GM21723 (cell line): ENCODE measurements at regions not wholly inside any gene's neighbourhood (a gene's known extent, or its start where the extent isn't known, plus 50 kb on each side); places are given as distances from the start of the nearest gene placed in this dataset.

ENCODE experiments used
- ATAC-seq: cut with Tn5 transposase; IDR thresholded peaks from one replicate; pipeline ENCODE4 v1.9.1; 2021; ENCODE audit warnings: mild to moderate bottlenecking, moderate library complexity; ENCODE audit not compliant: unreplicated experiment

- no peak for ATAC-seq
Measured at GRCh38 chr5:88401686-88402085, 133.0 kb upstream of the TMEM161B start.

DNA sequence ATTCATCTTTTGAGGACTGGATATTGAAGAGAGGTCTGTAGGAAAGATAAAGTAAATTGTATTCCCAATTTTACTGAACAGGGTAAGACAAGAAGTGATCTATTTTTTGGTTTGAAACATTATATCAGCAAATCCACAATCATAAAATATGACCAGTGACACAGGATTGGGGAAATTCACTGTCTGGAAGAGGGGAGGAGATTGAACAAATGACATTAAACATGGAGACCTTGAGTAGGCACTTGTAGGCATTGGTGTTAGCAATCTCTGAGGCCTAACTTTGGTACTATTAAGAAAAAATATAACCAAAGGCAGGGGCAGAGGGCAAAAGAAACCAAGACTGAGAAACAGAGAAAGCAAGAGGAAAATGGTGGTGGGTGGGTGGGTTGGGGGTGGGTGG is 132.6 kb upstream of the TMEM161B start:
- ATAC-seq, result no peak

- no peak for ATAC-seq
Measured at GRCh38 chr5:88399561-88399960, 130.9 kb upstream of the TMEM161B start.

GRCh38 chr5:88398316-88398715 is 129.7 kb upstream of the TMEM161B start:
- no peak for ATAC-seq

DNA sequence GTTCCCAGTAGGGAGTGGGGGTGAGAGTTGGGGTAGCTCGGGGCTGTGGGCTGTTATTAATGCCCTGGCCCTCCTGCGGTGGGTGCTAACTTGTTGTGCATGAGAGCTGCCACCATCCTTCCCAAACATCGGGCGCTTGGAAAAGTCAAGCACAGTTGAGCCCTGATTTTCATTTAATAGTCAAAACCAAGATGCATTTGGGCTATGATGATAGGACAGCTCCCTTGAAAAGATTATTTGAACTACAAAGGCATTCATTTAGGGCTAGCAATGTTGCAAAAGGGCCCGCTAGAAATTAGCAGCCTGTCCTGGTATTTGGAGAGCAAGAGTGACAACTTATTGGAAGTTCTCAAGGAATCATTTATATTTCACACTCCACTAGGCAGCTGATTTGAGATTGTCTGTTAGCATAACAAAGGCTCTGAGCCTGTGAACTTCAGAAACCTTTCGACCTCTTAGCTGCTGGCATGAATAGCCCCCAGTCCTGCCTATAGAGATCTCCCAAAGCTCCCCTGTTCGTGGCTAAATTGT is 128.2 kb upstream of the TMEM161B start:
- no peak for ATAC-seq

DNA sequence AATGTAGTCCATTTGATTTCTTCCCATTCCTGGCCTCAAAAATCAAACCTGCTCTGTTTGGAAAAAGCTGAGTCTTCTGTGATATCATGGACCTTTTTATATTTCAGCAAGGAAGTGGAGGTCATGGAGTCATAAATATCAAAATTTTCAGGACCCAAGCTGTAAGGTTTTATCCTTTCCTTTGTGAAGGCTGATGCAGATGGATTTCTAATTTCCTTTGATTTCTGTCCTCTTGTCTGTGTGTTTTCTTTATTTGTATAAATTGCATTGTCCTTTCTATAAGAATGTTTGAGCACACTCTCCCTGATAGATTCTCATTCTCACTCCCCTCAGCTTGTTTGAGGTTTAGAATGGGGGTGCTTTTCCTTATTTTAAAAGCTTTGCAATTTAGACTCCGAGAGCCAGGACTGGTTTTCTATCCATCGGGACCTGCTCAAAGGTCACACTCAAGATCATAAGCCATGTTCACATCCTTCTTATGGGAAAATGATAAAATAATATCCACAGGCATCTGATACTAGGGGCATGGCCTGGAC is 127.4 kb upstream of the TMEM161B start:
- ATAC-seq, result no peak

GRCh38 chr5:88395264-88395663 is 126.6 kb upstream of the TMEM161B start:
- ATAC-seq, result no peak

DNA sequence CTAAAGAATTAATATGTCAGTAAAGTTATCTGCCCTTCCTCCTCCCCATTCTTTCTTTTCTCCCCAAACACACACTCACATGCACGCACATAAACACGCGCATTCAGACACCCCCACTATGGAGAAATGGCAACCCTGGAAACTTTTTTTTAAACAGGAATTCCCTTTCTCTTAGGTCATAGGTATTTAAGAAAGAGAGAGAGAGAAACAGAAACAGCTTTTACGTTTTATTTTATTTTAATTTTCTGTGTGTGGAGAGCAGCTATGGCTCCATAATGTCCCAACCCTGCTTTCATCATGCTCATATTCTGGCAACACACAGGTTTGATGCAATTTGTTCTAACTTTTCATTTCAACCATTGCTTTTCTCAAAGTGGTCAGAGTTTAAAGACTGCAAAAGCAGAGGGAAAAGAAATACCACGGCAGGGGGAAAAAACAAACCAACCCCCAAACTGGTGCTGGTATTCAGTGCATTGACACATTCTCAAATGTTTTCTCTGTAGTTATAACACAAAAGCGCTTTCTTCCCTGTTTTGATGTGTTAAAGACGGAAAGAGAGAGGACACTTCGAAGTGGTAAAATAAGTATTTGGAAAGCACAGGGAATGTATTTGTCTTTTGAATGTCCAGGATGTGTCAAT is 126.0 kb upstream of the TMEM161B start:
- ATAC-seq, result no peak

GRCh38 chr5:88393716-88394535 is 125.3 kb upstream of the TMEM161B start:
- ATAC-seq, result no peak

GRCh38 chr5:88393042-88393441 is 124.4 kb upstream of the TMEM161B start:
- ATAC-seq, result no peak

DNA sequence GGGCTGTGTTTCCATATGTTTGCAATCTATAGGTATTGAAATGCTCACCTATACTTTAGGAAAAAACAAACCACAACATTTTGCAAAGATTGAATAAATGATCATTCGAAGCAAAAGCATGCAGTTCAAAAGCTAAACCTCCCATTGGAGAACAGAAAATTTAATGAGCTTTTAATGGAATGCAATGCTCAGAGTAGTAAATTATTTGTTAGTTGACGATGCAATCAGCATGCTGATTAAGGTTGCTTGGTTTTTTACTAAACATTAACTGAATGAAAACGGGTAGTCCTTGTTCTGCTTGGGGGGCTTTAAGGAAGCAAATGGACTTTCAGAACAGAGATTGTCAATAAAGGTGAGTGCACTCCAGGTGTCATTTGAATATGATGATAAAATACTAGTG is 123.3 kb upstream of the TMEM161B start:
- ATAC-seq, result no peak

GRCh38 chr5:88391116-88391515 is 122.5 kb upstream of the TMEM161B start:
- ATAC-seq, result no peak

- ATAC-seq, result no peak
Measured at GRCh38 chr5:88390481-88390880, 121.8 kb upstream of the TMEM161B start.

DNA sequence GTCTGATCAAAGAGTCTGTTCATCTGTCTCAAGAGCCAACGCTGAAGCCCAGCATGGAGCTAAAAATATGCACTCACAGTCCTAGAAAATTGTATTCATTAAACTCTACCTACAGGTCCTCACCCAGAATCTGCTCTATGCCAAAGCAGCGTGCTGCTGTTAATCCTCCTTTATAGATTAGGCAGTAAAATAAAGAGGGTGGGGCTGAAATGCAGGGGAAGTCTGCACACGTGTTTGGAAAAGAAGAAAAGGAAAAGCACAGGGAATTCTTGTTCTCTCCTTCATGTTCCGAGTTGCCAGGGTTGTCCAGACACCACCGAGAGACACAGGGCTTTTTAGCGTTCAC is 121.4 kb upstream of the TMEM161B start:
- ATAC-seq, result no peak

GRCh38 chr5:88389338-88390095 is 120.9 kb upstream of the TMEM161B start:
- ATAC-seq, result no peak

- ATAC-seq, result no peak
Measured at GRCh38 chr5:88388476-88389337, 120.1 kb upstream of the TMEM161B start.

DNA sequence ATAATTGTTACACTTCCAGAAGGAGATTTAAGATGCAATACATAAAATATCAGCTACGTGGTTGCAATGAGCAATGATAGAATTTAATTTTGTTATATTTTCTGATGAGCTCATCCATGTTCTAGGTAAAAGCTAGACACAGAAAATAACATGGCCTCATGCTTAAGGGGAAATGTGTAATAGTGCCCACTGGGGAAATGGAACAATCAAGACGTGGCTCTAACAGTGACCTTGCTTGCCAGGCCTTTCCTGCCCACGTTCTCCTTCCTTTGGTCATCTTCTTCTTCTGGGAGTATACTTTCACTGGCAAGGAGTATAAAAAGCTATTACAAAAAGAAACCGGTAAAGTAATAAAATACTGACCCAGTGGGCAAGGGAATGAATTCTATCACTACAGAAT is 116.2 kb upstream of the TMEM161B start:
- no peak for ATAC-seq

DNA sequence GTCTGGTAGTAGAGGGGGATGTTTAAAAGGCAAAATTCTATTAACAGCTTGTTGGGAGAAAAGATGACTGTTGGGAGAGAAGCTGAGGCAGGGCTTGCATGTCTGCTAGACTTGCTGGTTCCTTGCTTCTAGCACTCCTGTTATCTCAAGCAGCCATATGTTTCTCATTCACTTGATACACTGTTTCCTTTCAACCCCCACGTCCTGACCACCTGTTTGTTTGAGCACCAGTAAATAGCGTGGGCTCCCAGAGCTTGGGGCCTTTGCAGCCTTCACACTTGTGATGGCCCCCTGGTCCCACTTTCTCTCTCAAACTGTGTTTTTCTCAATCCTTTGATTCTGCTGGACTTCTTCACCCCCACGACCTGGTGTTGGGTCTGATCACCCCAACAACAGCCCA is 111.7 kb upstream of the TMEM161B start:
- no peak for ATAC-seq

DNA sequence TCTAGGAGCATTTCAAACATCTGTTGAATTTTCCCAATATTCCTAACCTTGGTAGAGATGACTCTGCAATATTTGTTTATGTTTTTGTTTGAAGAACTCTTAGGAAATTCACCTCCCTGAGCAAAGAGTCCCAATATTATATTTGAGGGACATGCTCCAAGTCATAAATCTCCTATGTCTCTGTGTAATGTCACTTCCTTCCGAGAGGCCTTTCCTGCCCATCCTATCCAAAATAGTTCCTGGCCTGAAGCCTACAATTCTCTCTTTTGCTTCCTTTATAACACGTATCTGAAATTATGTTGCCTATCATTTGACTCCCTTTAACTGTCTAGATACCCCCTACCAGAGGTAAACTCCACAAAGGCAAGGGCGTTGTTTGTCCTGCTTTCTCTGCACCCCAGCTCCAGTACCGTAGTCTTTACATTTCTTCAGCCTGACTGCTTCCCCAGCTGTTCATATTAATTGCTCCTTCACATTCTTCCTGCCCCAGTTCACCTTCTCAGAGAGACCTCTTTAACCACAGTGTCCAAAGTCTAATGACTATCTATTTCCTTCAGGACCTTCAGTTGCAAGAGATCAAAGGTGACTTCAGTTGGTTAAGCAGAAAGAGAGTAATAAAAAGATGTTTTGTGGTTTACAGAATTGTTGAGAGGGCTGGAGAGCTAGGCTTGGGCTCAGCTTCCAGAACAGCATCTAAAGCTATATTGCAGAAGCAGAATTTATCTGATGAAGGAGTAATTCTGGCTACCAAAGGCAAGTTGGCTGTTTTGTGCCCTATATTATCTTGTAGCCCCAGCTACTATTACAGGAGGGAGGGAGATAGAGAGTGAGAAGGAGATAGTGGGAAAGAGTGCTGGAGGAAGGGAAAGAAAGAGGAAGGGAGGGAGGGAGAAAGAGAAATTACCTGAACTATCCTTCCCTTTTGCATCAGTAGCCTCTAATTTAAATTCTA is 109.3 kb upstream of the TMEM161B start:
- no peak for ATAC-seq
